OCI-LY7 (cell line): ENCODE measurements at regions not wholly inside any gene's neighbourhood (a gene's known extent, or its start where the extent isn't known, plus 50 kb on each side); places are given as distances from the start of the nearest gene placed in this dataset.

Experiments
- BruUV-seq: library from RNA; stranded (reverse); fragments of 400-500 nt; replicated peaks from 2 replicates; lab custom pipeline; 2021; lab: Mats Ljungman, UMichigan
- CTCF ChIA-PET: fragments of 300-600 bp; sonication (Branson Sonifier 250); formaldehyde crosslinking; loops from one replicate; lab custom pipeline; 2022; ENCODE audit warnings: antibody characterized with exemption; ENCODE audit not compliant: unreplicated experiment; lab: Charles Lee
- POLR2A ChIA-PET: fragments of 300-600 bp; sonication (Branson Sonifier 250); formaldehyde crosslinking; loops from one replicate; lab custom pipeline; 2022; ENCODE audit warnings: antibody characterized with exemption; lab: Charles Lee
- DNase-seq: peaks from one replicate; pipeline ENCODE4 v3.0.0-alpha.2; 2015; ENCODE audit warnings: low spot score
- H2AFZ ChIP-seq: fragments of 200-600 bp; sonication (generic), shearing (Covaris generic); 2 replicates; pipeline ENCODE4 v1.6.1; 2014; ENCODE audit warnings: mild to moderate bottlenecking, antibody characterized with exemption, low read length, moderate library complexity
- H3K27ac ChIP-seq: fragments of 200-600 bp; sonication (generic); 2 replicates; pipeline ENCODE4 v1.5.1; 2014; ENCODE audit warnings: mixed run types, low read depth, mild to moderate bottlenecking, moderate library complexity, low read length, inconsistent platforms; ENCODE audit not compliant: poor library complexity, severe bottlenecking
- H3K36me3 ChIP-seq: fragments of 200-600 bp; sonication (generic); 2 replicates; pipeline ENCODE4 v1.6.1; 2014; ENCODE audit warnings: mild to moderate bottlenecking, antibody characterized with exemption, low read length, moderate library complexity, mixed read lengths; ENCODE audit not compliant: insufficient read depth
- H3K4me1 ChIP-seq: fragments of 200-600 bp; sonication (generic); 2 replicates; pipeline ENCODE4 v1.5.1; 2014; ENCODE audit warnings: mild to moderate bottlenecking, low read length; ENCODE audit not compliant: insufficient read depth, poor library complexity, severe bottlenecking
- H3K4me2 ChIP-seq: fragments of 200-600 bp; sonication (generic); 2 replicates; pipeline ENCODE4 v1.6.1; 2014; ENCODE audit warnings: mild to moderate bottlenecking, low read length
- H3K4me3 ChIP-seq: fragments of 200-600 bp; sonication (generic); 2 replicates; pipeline ENCODE4 v1.5.1; 2014; ENCODE audit warnings: mild to moderate bottlenecking, low read depth, low read length; ENCODE audit not compliant: poor library complexity, severe bottlenecking
- H3K79me2 ChIP-seq: fragments of 200-600 bp; sonication (generic); 2 replicates; pipeline ENCODE4 v1.6.1; 2016; ENCODE audit warnings: low read depth, mild to moderate bottlenecking, low read length, moderate library complexity, mixed read lengths; ENCODE audit not compliant: insufficient read depth
- H3K9me2 ChIP-seq: fragments of 200-600 bp; sonication (generic); 2 replicates; pipeline ENCODE4 v1.6.1; 2016; ENCODE audit warnings: mild to moderate bottlenecking, low read length, mixed read lengths; ENCODE audit not compliant: insufficient read depth
- H3K9me3 ChIP-seq: fragments of 200-600 bp; sonication (generic); 2 replicates; pipeline ENCODE4 v1.6.1; 2014; ENCODE audit warnings: mild to moderate bottlenecking, mixed run types, low read length, mixed read lengths
- H4K20me1 ChIP-seq: fragments of 200-600 bp; sonication (generic); 2 replicates; pipeline ENCODE4 v1.6.1; 2014; ENCODE audit warnings: mild to moderate bottlenecking, antibody characterized with exemption, low read length, moderate library complexity, mixed read lengths; ENCODE audit not compliant: insufficient read depth
- EZH2phosphoT487 ChIP-seq: fragments of 200-600 bp; sonication (generic); IDR thresholded peaks from 2 replicates; pipeline ENCODE4 v1.6.1; 2018; ENCODE audit warnings: low read depth, borderline replicate concordance, mild to moderate bottlenecking, mixed run types, antibody characterized with exemption, low read length, moderate library complexity, mixed read lengths
- intact Hi-C: fragments of 100-400 bp; cut with micrococcal nuclease; formaldehyde crosslinking; loops from one replicate; pipeline ENCODE4 v1.10.0; 2022; ENCODE audit not compliant: unreplicated experiment
- TF ChIP-seq, protein P1 (sequence below): fragments of 200-600 bp; sonication (generic); conservative IDR thresholded peaks from 2 replicates; pipeline ENCODE4 v1.5.1; 2014; ENCODE audit warnings: mild to moderate bottlenecking, antibody characterized with exemption, low read length, moderate library complexity, mixed read lengths

DNA sequence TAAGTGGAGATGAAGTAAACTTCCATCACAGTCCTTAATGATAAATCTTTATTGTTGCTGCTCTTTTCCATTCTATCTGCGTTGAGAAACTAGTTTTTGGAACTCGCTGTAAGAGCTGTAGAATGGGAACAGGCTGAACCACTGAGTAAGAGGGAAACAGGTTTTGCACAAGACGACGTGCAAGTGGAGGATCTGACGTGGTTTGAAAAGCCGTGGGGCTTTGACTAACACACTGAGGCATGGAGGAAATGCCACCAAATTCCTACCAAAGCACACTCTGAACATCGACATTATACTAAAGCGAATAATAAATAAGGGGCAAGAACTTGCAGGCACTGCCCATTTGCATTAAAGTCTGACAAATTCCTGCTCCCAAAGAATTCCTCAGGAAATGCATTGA lies 160.6 kb downstream of the KLF6 start:
- H3K9me2 ChIP-seq = no peaks in the 10 kb centered on the region
- TF ChIP-seq, protein P1, sequence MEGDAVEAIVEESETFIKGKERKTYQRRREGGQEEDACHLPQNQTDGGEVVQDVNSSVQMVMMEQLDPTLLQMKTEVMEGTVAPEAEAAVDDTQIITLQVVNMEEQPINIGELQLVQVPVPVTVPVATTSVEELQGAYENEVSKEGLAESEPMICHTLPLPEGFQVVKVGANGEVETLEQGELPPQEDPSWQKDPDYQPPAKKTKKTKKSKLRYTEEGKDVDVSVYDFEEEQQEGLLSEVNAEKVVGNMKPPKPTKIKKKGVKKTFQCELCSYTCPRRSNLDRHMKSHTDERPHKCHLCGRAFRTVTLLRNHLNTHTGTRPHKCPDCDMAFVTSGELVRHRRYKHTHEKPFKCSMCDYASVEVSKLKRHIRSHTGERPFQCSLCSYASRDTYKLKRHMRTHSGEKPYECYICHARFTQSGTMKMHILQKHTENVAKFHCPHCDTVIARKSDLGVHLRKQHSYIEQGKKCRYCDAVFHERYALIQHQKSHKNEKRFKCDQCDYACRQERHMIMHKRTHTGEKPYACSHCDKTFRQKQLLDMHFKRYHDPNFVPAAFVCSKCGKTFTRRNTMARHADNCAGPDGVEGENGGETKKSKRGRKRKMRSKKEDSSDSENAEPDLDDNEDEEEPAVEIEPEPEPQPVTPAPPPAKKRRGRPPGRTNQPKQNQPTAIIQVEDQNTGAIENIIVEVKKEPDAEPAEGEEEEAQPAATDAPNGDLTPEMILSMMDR = no peak
- no peak for TF ChIP-seq EZH2phosphoT487
- POLR2A ChIA-PET = interaction anchor here (0.6 to 3.1 kb wide), 11 partner anchors 15 to 489 kb away, joined by 3 to 16 read pairs (median 5); partner anchors contain the start of gene KLF6
- H3K9me3 ChIP-seq = peaks cover 32% of the 10 kb centered on the region; the same call in 1 of the 2 replicates
- peak overlapping the region; percentile 80 for H3K4me2 ChIP-seq
- H4K20me1 ChIP-seq = no peaks in the 10 kb centered on the region
- H3K4me3 ChIP-seq = peak overlapping the region; percentile 57
- intact Hi-C loops = loop anchor here (2.0 to 5.0 kb wide), 2 partner anchors 138 to 186 kb away; no protein-coding TSS in a partner anchor
- DNase-seq = peak; percentile 52
- no TSS peak for BruUV-seq
- peak overlapping the region; percentile 94 for H3K27ac ChIP-seq
- H2AFZ ChIP-seq = peak overlapping the region; percentile 85
- peaks cover 66% of the 10 kb centered on the region for H3K4me1 ChIP-seq
- peaks cover 8% of the 10 kb centered on the region; the same call in 1 of the 2 replicates for H3K36me3 ChIP-seq
- no peaks in the 10 kb centered on the region for H3K79me2 ChIP-seq
- CTCF ChIA-PET = interaction anchor here (1.2 kb wide), 1 partner anchor 253 kb away, joined by 3 read pairs; no protein-coding TSS in a partner anchor

DNA sequence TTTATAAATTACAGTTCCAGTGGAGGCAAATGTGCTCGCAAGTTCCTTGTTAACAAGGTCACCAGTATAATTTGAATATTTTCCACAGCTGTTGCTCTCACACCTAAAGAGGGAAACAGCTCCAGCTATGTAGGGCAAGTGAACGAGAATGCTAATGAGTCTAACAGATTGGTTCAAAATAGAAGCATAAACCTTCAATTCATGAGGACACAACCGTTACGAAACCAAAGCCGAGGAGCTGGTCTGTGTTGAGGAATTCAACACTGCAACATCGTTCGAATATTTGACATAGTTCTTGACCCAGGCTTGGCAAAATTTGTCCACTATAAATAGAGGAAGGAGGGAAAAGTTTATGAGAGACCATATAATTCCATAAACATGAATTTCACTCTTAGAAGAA lies 161.3 kb downstream of the KLF6 start:
- H3K4me3 ChIP-seq = peak overlapping the region; percentile 57
- POLR2A ChIA-PET = interaction anchor here (0.6 to 3.1 kb wide), 10 partner anchors 10 to 490 kb away, joined by 3 to 16 read pairs (median 4); partner anchors contain the start of gene KLF6
- no peaks in the 10 kb centered on the region for H4K20me1 ChIP-seq
- peak overlapping the region; percentile 85 for H2AFZ ChIP-seq
- DNase-seq = peak; percentile 92
- H3K4me2 ChIP-seq = peak overlapping the region; percentile 80
- CTCF ChIA-PET = interaction anchor here (1.0 to 1.2 kb wide), 2 partner anchors 137 to 253 kb away, joined by 3 read pairs; no protein-coding TSS in a partner anchor
- BruUV-seq = no TSS peak
- peaks cover 8% of the 10 kb centered on the region; the same call in 1 of the 2 replicates for H3K36me3 ChIP-seq
- peaks cover 69% of the 10 kb centered on the region for H3K4me1 ChIP-seq
- no peaks in the 10 kb centered on the region for H3K9me2 ChIP-seq
- intact Hi-C loops = loop anchor here (1.0 to 5.0 kb wide), 5 partner anchors 32 to 187 kb away; partner anchors contain the start of gene KLF6
- no peak for TF ChIP-seq EZH2phosphoT487
- TF ChIP-seq, protein P1 = no peak
- peaks cover 34% of the 10 kb centered on the region; the same call in 1 of the 2 replicates for H3K9me3 ChIP-seq
- peak overlapping the region; percentile 94 for H3K27ac ChIP-seq
- H3K79me2 ChIP-seq = no peaks in the 10 kb centered on the region
